DMS53 treated with DMSO at 0.1 percent for 48 hours (cell line): ENCODE measurements at regions not wholly inside any gene's neighbourhood (a gene's known extent, or its start where the extent isn't known, plus 50 kb on each side); places are given as distances from the start of the nearest gene placed in this dataset.

Source experiments
- DNase-seq: peaks from one replicate; lab custom pipeline; 2025; ENCODE audit not compliant: unreplicated experiment; lab: John Stamatoyannopoulos, UW

- DNase-seq, result no peak
Observed at GRCh38 chr7:3230908-3231307, 70.1 kb upstream of the SDK1 start.

GRCh38 chr7:3232228-3232627 lies 68.8 kb upstream of the SDK1 start:
- no peak for DNase-seq

GRCh38 chr7:3233301-3233700 lies 67.8 kb upstream of the SDK1 start:
- DNase-seq, result no peak

GRCh38 chr7:3234051-3234450 lies 67.0 kb upstream of the SDK1 start:
- no peak for DNase-seq

- DNase-seq, result no peak
Observed at GRCh38 chr7:3234851-3235250, 66.2 kb upstream of the SDK1 start.

- DNase-seq, result no peak
Observed at GRCh38 chr7:3235322-3235721, 65.7 kb upstream of the SDK1 start.

GRCh38 chr7:3236268-3236667 lies 64.8 kb upstream of the SDK1 start:
- DNase-seq, result no peak

GRCh38 chr7:3238525-3239210 lies 62.4 kb upstream of the SDK1 start:
- DNase-seq, result no peak

GRCh38 chr7:3239291-3239691 lies 61.8 kb upstream of the SDK1 start:
- DNase-seq, result no peak

- DNase-seq, result no peak
Observed at GRCh38 chr7:3240826-3241430, 60.1 kb upstream of the SDK1 start.

- no peak for DNase-seq
Observed at GRCh38 chr7:3241686-3242258, 59.3 kb upstream of the SDK1 start.

- no peak for DNase-seq
Observed at GRCh38 chr7:3242398-3242972, 58.6 kb upstream of the SDK1 start.

- no peak for DNase-seq
Observed at GRCh38 chr7:3243256-3243655, 57.8 kb upstream of the SDK1 start.

- DNase-seq, result no peak
Observed at GRCh38 chr7:3243680-3244079, 57.4 kb upstream of the SDK1 start.

- peak; percentile 72 for DNase-seq
Observed at GRCh38 chr7:3244241-3244814, 56.7 kb upstream of the SDK1 start.

GRCh38 chr7:3245077-3245476 lies 56.0 kb upstream of the SDK1 start:
- DNase-seq, result no peak

GRCh38 chr7:3245721-3246120 lies 55.3 kb upstream of the SDK1 start:
- no peak for DNase-seq

- no peak for DNase-seq
Observed at GRCh38 chr7:3246127-3246526, 54.9 kb upstream of the SDK1 start.

- no peak for DNase-seq
Observed at GRCh38 chr7:3246651-3247050, 54.4 kb upstream of the SDK1 start.

- DNase-seq, result no peak
Observed at GRCh38 chr7:3250725-3251124, 50.3 kb upstream of the SDK1 start.
